ENCODE measurements at regions not wholly inside any gene's neighbourhood (a gene's known extent, or its start where the extent isn't known, plus 50 kb on each side); places are given as distances from the start of the nearest gene placed in this dataset.
"Not testable (repeated sequence)": the region's sequence is repeated elsewhere in the genome, so short reads cannot be mapped to it uniquely, and the experiment has no call there.

- Histone ChIP-seq H3K36me3 (no peaks in the 10 kb centered on the region), H3K27ac (no peak overlapping the region), H3K4me1 (no peaks in the 10 kb centered on the region), H3K4me3 (no peak overlapping the region), H3K9me3 (replicated peaks) (no peaks in the 10 kb centered on the region), H3K27me3 (peaks cover 5% of the 10 kb centered on the region; the same call in 1 of the 2 replicates)
- no peak for DNase-seq
These were observed 266.3 kb upstream of the RASGEF1B start for GRCh38 chr4:81737865-81738559.

GRCh38 chr4:81736324-81736723 lies 264.6 kb upstream of the RASGEF1B start:
- Histone ChIP-seq H3K36me3 (no peaks in the 10 kb centered on the region), H3K9me3 (replicated peaks) (no peaks in the 10 kb centered on the region), H3K27ac (no peak overlapping the region), H3K27me3 (peaks cover 5% of the 10 kb centered on the region; the same call in 1 of the 2 replicates), H3K4me3 (no peak overlapping the region), H3K4me1 (no peaks in the 10 kb centered on the region)
- DNase-seq = no peak

GRCh38 chr4:81732980-81733379 lies 261.3 kb upstream of the RASGEF1B start:
- H3K4me3 ChIP-seq = no peak overlapping the region

GRCh38 chr4:81724925-81725329 lies 253.2 kb upstream of the RASGEF1B start:
- DNase-seq = peak; percentile 91 to 94
- no peaks in the 10 kb centered on the region for H3K27me3 ChIP-seq
- no peaks in the 10 kb centered on the region for H3K36me3 ChIP-seq
- no peaks in the 10 kb centered on the region for H3K9me3 ChIP-seq (replicated peaks)
- no peak overlapping the region for H3K4me3 ChIP-seq
- H3K4me1 ChIP-seq = peaks cover 42% of the 10 kb centered on the region
- H3K27ac ChIP-seq = peak overlapping the region; percentile 89

More at GRCh38 chr4:81732980-81733379, 261.3 kb upstream of the RASGEF1B start:
- H3K4me1 ChIP-seq = no peaks in the 10 kb centered on the region
- H3K27ac ChIP-seq = no peak overlapping the region
- H3K9me3 ChIP-seq (replicated peaks) = no peaks in the 10 kb centered on the region
- H3K36me3 ChIP-seq = no peaks in the 10 kb centered on the region
- no peak for DNase-seq
- no peaks in the 10 kb centered on the region for H3K27me3 ChIP-seq

GRCh38 chr4:81723927-81724587 lies 252.3 kb upstream of the RASGEF1B start:
- peak; percentile 58 to 86 for DNase-seq
- no peaks in the 10 kb centered on the region for H3K9me3 ChIP-seq (replicated peaks)
- no peak overlapping the region for H3K4me3 ChIP-seq
- no peaks in the 10 kb centered on the region for H3K27me3 ChIP-seq
- H3K4me1 ChIP-seq = peaks cover 42% of the 10 kb centered on the region
- H3K36me3 ChIP-seq = no peaks in the 10 kb centered on the region
- peak overlapping the region; percentile 89 for H3K27ac ChIP-seq

GRCh38 chr4:81723019-81723884 lies 251.5 kb upstream of the RASGEF1B start:
- H3K36me3 ChIP-seq = no peaks in the 10 kb centered on the region
- DNase-seq = peak in 1 of 2 experiments; percentile 26
- peak overlapping the region; percentile 89 for H3K27ac ChIP-seq
- no peaks in the 10 kb centered on the region for H3K9me3 ChIP-seq (replicated peaks)
- H3K4me1 ChIP-seq = peaks cover 42% of the 10 kb centered on the region
- H3K27me3 ChIP-seq = peaks cover under 1% of the 10 kb centered on the region; the same call in 1 of the 2 replicates
- H3K4me3 ChIP-seq = no peak overlapping the region

GRCh38 chr4:81722290-81722851 lies 250.7 kb upstream of the RASGEF1B start:
- Histone ChIP-seq H3K36me3 (no peaks in the 10 kb centered on the region), H3K4me1 (peaks cover 42% of the 10 kb centered on the region), H3K9me3 (replicated peaks) (no peaks in the 10 kb centered on the region), H3K27me3 (peaks cover 3% of the 10 kb centered on the region; the same call in 1 of the 2 replicates), H3K4me3 (no peak overlapping the region), H3K27ac (peak overlapping the region; percentile 89)
- DNase-seq = peak; percentile 83 to 92

GRCh38 chr4:81715757-81716156 lies 244.1 kb upstream of the RASGEF1B start:
- no peaks in the 10 kb centered on the region for H3K9me3 ChIP-seq (replicated peaks)
- H3K27ac ChIP-seq = no peak overlapping the region
- no peaks in the 10 kb centered on the region for H3K4me1 ChIP-seq
- peaks cover 3% of the 10 kb centered on the region; the same call in 1 of the 2 replicates for H3K27me3 ChIP-seq
- no peak overlapping the region for H3K4me3 ChIP-seq
- no peaks in the 10 kb centered on the region for H3K36me3 ChIP-seq
- DNase-seq = peak in 1 of 2 experiments; percentile 9

- H3K9me3 ChIP-seq (replicated peaks); H3K27me3 ChIP-seq: not testable (repeated sequence)
- peak in 1 of 2 experiments; percentile 10 for DNase-seq
These were observed 243.7 kb upstream of the RASGEF1B start for GRCh38 chr4:81715357-81715756.

GRCh38 chr4:81714291-81714690 lies 242.6 kb upstream of the RASGEF1B start:
- Histone ChIP-seq H3K9me3 (replicated peaks) (0 out of 2 replicates have a peak, but pooled peaks cover under 1% of the 10 kb centered on the region), H3K27ac (no peak overlapping the region), H3K27me3 (peaks cover 3% of the 10 kb centered on the region; the same call in 1 of the 2 replicates), H3K4me1 (no peaks in the 10 kb centered on the region), H3K4me3 (no peak overlapping the region), H3K36me3 (no peaks in the 10 kb centered on the region)
- DNase-seq = no peak

More at GRCh38 chr4:81715357-81715756, 243.7 kb upstream of the RASGEF1B start:
- H3K36me3 ChIP-seq, H3K4me3 ChIP-seq, H3K4me1 ChIP-seq, H3K27ac ChIP-seq: not testable (repeated sequence)

GRCh38 chr4:81712714-81713113 lies 241.0 kb upstream of the RASGEF1B start:
- H3K4me3 ChIP-seq = no peak overlapping the region
- no peak for DNase-seq
- no peaks in the 10 kb centered on the region for H3K4me1 ChIP-seq
- H3K27me3 ChIP-seq = no peaks in the 10 kb centered on the region
- H3K9me3 ChIP-seq (replicated peaks) = 0 out of 2 replicates have a peak, but pooled peaks cover 3% of the 10 kb centered on the region
- H3K36me3 ChIP-seq = no peaks in the 10 kb centered on the region
- no peak overlapping the region for H3K27ac ChIP-seq

GRCh38 chr4:81704461-81704860 lies 232.8 kb upstream of the RASGEF1B start:
- Histone ChIP-seq H3K27me3 (no peaks in the 10 kb centered on the region), H3K4me1 (no peaks in the 10 kb centered on the region), H3K4me3 (no peak overlapping the region), H3K27ac (no peak overlapping the region), H3K9me3 (replicated peaks) (0 out of 2 replicates have a peak, but pooled peaks cover 3% of the 10 kb centered on the region), H3K36me3 (no peaks in the 10 kb centered on the region)
- no peak for DNase-seq

GRCh38 chr4:81700189-81700588 lies 228.5 kb upstream of the RASGEF1B start:
- Histone ChIP-seq H3K4me1 (no peaks in the 10 kb centered on the region), H3K4me3 (no peak overlapping the region), H3K27me3 (no peaks in the 10 kb centered on the region), H3K27ac (no peak overlapping the region), H3K9me3 (replicated peaks) (no peaks in the 10 kb centered on the region), H3K36me3 (no peaks in the 10 kb centered on the region)
- DNase-seq = peak in 1 of 2 experiments; percentile 14

GRCh38 chr4:81698538-81699296 lies 227.0 kb upstream of the RASGEF1B start:
- Histone ChIP-seq H3K27me3 (no peaks in the 10 kb centered on the region), H3K4me1 (no peaks in the 10 kb centered on the region), H3K9me3 (replicated peaks) (no peaks in the 10 kb centered on the region), H3K4me3 (no peak overlapping the region), H3K27ac (no peak overlapping the region), H3K36me3 (no peaks in the 10 kb centered on the region)
- DNase-seq = peak in 1 of 2 experiments; percentile 33
